ENCODE measurements at regions not wholly inside any gene's neighbourhood (a gene's known extent, or its start where the extent isn't known, plus 50 kb on each side); places are given as distances from the start of the nearest gene placed in this dataset.

DNA sequence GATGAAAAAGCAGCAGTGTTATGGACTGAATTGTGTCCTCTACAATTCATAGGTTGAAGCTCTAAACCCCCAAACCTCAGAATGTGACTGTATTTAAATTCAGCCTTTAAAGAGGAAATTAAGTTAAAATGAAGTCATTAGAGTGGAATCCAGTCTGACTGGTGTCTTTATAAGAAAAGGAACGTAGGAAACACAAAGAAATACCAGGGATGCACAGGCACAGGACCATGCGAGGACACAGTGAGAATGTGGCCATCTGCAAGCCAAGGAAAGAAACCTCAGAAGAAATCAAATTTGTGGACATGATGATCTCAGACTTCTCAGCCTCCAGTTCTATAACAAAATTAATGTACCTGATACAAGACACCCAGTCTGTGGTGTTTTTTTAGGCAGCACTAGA is 971.2 kb upstream of the CDH9 start:
- DNase-seq (ENCODE audit: low read depth in 1 of 2, low spot score in 1 of 2), result no peak
- TF ChIP-seq, protein P1, sequence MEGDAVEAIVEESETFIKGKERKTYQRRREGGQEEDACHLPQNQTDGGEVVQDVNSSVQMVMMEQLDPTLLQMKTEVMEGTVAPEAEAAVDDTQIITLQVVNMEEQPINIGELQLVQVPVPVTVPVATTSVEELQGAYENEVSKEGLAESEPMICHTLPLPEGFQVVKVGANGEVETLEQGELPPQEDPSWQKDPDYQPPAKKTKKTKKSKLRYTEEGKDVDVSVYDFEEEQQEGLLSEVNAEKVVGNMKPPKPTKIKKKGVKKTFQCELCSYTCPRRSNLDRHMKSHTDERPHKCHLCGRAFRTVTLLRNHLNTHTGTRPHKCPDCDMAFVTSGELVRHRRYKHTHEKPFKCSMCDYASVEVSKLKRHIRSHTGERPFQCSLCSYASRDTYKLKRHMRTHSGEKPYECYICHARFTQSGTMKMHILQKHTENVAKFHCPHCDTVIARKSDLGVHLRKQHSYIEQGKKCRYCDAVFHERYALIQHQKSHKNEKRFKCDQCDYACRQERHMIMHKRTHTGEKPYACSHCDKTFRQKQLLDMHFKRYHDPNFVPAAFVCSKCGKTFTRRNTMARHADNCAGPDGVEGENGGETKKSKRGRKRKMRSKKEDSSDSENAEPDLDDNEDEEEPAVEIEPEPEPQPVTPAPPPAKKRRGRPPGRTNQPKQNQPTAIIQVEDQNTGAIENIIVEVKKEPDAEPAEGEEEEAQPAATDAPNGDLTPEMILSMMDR (IDR thresholded peaks at IDR 0.05; ENCODE audit: insufficient read depth, low read length), result no peak
- TF ChIP-seq GABPA (IDR thresholded peaks at IDR 0.05; ENCODE audit: low read depth) (no peak), POLR2AphosphoS5 (IDR thresholded peaks at IDR 0.05; ENCODE audit: low read depth) (no peak), SPI1 (IDR thresholded peaks at IDR 0.05; ENCODE audit: borderline replicate concordance, low read depth) (no peak)
- TF ChIP-seq, protein P2, sequence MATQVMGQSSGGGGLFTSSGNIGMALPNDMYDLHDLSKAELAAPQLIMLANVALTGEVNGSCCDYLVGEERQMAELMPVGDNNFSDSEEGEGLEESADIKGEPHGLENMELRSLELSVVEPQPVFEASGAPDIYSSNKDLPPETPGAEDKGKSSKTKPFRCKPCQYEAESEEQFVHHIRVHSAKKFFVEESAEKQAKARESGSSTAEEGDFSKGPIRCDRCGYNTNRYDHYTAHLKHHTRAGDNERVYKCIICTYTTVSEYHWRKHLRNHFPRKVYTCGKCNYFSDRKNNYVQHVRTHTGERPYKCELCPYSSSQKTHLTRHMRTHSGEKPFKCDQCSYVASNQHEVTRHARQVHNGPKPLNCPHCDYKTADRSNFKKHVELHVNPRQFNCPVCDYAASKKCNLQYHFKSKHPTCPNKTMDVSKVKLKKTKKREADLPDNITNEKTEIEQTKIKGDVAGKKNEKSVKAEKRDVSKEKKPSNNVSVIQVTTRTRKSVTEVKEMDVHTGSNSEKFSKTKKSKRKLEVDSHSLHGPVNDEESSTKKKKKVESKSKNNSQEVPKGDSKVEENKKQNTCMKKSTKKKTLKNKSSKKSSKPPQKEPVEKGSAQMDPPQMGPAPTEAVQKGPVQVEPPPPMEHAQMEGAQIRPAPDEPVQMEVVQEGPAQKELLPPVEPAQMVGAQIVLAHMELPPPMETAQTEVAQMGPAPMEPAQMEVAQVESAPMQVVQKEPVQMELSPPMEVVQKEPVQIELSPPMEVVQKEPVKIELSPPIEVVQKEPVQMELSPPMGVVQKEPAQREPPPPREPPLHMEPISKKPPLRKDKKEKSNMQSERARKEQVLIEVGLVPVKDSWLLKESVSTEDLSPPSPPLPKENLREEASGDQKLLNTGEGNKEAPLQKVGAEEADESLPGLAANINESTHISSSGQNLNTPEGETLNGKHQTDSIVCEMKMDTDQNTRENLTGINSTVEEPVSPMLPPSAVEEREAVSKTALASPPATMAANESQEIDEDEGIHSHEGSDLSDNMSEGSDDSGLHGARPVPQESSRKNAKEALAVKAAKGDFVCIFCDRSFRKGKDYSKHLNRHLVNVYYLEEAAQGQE (IDR thresholded peaks at IDR 0.05; ENCODE audit: insufficient replicate concordance, low read depth), result no peak
- no peak overlapping the region for H3K4me3 ChIP-seq (replicated peaks; ENCODE audit: insufficient read depth, low read length)
- H3K27me3 ChIP-seq (ENCODE audit: insufficient read depth, poor library complexity, severe bottlenecking), result no peaks in the 10 kb centered on the region
- H3K27ac ChIP-seq (replicated peaks), result no peak overlapping the region

DNA sequence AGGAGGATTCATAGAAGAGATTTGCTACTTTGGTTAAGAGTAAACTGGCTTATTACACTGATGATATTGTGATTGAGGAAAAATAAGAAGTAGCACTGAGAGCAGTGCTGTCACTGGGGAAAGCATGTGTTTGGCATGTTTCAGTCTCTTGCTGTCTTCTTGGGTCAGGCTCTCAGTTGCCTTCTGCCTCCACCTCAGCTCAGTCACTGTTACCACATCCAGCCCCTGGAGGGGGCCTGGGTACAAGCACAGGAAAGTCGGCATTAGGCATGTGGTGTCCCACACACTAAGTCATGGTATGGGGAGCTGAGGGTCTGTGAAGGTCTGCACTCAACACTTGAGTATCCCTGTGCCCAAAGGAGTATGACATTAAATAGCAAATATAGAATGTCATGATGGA is 958.3 kb upstream of the CDH9 start:
- no peak overlapping the region for H3K27ac ChIP-seq (replicated peaks)
- TF ChIP-seq POLR2AphosphoS5 (IDR thresholded peaks at IDR 0.05; ENCODE audit: low read depth) (no peak), GABPA (IDR thresholded peaks at IDR 0.05; ENCODE audit: low read depth) (no peak), SPI1 (IDR thresholded peaks at IDR 0.05; ENCODE audit: borderline replicate concordance, low read depth) (no peak)
- TF ChIP-seq, protein P2 (IDR thresholded peaks at IDR 0.05; ENCODE audit: insufficient replicate concordance, low read depth), result no peak
- TF ChIP-seq, protein P1 (IDR thresholded peaks at IDR 0.05; ENCODE audit: insufficient read depth, low read length), result no peak
- no peak for DNase-seq (ENCODE audit: low read depth in 1 of 2, low spot score in 1 of 2)

DNA sequence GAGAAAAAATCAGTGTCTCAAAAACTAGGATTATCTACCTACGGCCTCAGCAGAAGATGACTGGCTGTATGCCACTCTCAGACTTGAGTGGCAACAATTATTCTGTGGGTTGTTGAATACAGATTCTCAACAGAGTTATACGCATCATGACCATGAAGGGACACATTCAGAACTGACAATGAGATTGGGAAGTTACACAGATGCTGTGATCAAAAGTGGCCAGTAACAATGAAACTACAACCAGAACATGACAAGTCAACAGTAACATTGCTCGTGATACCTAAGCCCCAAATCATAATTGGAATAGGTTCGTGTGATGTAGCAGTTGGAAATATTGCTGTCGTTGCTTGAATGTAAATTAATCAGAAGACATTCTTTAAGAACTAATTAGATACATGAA is 957.5 kb upstream of the CDH9 start:
- TF ChIP-seq, protein P1 (IDR thresholded peaks at IDR 0.05; ENCODE audit: insufficient read depth, low read length), result no peak
- TF ChIP-seq POLR2AphosphoS5 (IDR thresholded peaks at IDR 0.05; ENCODE audit: low read depth) (no peak), GABPA (IDR thresholded peaks at IDR 0.05; ENCODE audit: low read depth) (no peak), SPI1 (IDR thresholded peaks at IDR 0.05; ENCODE audit: borderline replicate concordance, low read depth) (no peak)
- TF ChIP-seq, protein P2 (IDR thresholded peaks at IDR 0.05; ENCODE audit: insufficient replicate concordance, low read depth), result no peak
- H3K27me3 ChIP-seq (ENCODE audit: insufficient read depth, poor library complexity, severe bottlenecking), result no peaks in the 10 kb centered on the region
- no peak for DNase-seq (ENCODE audit: low read depth in 1 of 2, low spot score in 1 of 2)
- H3K27ac ChIP-seq (replicated peaks), result no peak overlapping the region
- H3K4me3 ChIP-seq (replicated peaks; ENCODE audit: insufficient read depth, low read length), result no peak overlapping the region

More for the DNA sequence above, 958.3 kb upstream of the CDH9 start:
- no peak overlapping the region for H3K4me3 ChIP-seq (replicated peaks; ENCODE audit: insufficient read depth, low read length)
- no peaks in the 10 kb centered on the region for H3K27me3 ChIP-seq (ENCODE audit: insufficient read depth, poor library complexity, severe bottlenecking)

All from HL-60 (cell line).